Amniotic epithelial cell (primary cell): ENCODE measurements at regions not wholly inside any gene's neighbourhood (a gene's known extent, or its start where the extent isn't known, plus 50 kb on each side); places are given as distances from the start of the nearest gene placed in this dataset.

Experiments used
- DNase-seq: peaks from one replicate; pipeline ENCODE4 v3.0.0-alpha.2; 2010; ENCODE audit warnings: low read depth

- DNase-seq: no peak
These were observed 498.6 kb downstream of the EFNB2 start for GRCh38 chr13:106036870-106037269.

GRCh38 chr13:106034201-106034600 is 501.3 kb downstream of the EFNB2 start:
- DNase-seq: peak; percentile 77

GRCh38 chr13:106033659-106034058 is 501.8 kb downstream of the EFNB2 start:
- peak; percentile 80 for DNase-seq

GRCh38 chr13:106032441-106032840 is 503.0 kb downstream of the EFNB2 start:
- no peak for DNase-seq

GRCh38 chr13:106029676-106030290 is 505.7 kb downstream of the EFNB2 start:
- DNase-seq: no peak

- DNase-seq: no peak
These were observed 506.6 kb downstream of the EFNB2 start for GRCh38 chr13:106028911-106029310.

- DNase-seq: no peak
These were observed 523.9 kb downstream of the EFNB2 start for GRCh38 chr13:106011600-106011999.

- DNase-seq: no peak
These were observed 524.6 kb downstream of the EFNB2 start for GRCh38 chr13:106010836-106011235.

GRCh38 chr13:106008540-106008939 is 526.9 kb downstream of the EFNB2 start:
- DNase-seq: no peak

GRCh38 chr13:106007156-106007555 is 528.3 kb downstream of the EFNB2 start:
- no peak for DNase-seq

GRCh38 chr13:106003651-106004050 is 531.8 kb downstream of the EFNB2 start:
- DNase-seq: no peak

- DNase-seq: no peak
These were observed 534.0 kb downstream of the EFNB2 start for GRCh38 chr13:106001443-106001842.

GRCh38 chr13:105997581-105998550 is 537.6 kb downstream of the EFNB2 start:
- DNase-seq: no peak

GRCh38 chr13:105996391-105997025 is 539.0 kb downstream of the EFNB2 start:
- no peak for DNase-seq

- no peak for DNase-seq
These were observed 541.1 kb downstream of the EFNB2 start for GRCh38 chr13:105994340-105994739.

GRCh38 chr13:105991622-105992277 is 543.7 kb downstream of the EFNB2 start:
- DNase-seq: peak; percentile 73

GRCh38 chr13:105991131-105991530 is 544.3 kb downstream of the EFNB2 start:
- DNase-seq: no peak

- peak; percentile 42 for DNase-seq
These were observed 545.1 kb downstream of the EFNB2 start for GRCh38 chr13:105990256-105990958.

GRCh38 chr13:105984646-105985045 is 550.8 kb downstream of the EFNB2 start:
- DNase-seq: no peak

GRCh38 chr13:105984236-105984635 is 551.2 kb downstream of the EFNB2 start:
- DNase-seq: no peak

GRCh38 chr13:105982219-105982930 is 553.1 kb downstream of the EFNB2 start:
- DNase-seq: no peak
